ENCODE measurements at regions not wholly inside any gene's neighbourhood (a gene's known extent, or its start where the extent isn't known, plus 50 kb on each side); places are given as distances from the start of the nearest gene placed in this dataset.

- no peak for DNase-seq
Measured at GRCh38 chr14:101383737-101384338, 177.5 kb upstream of the DIO3 start.

GRCh38 chr14:101394374-101394773 is 166.9 kb upstream of the DIO3 start:
- no peak for DNase-seq

- no peak for DNase-seq
Measured at GRCh38 chr14:101395779-101396178, 165.5 kb upstream of the DIO3 start.

GRCh38 chr14:101397206-101397605 is 164.1 kb upstream of the DIO3 start:
- no peak for DNase-seq

DNA sequence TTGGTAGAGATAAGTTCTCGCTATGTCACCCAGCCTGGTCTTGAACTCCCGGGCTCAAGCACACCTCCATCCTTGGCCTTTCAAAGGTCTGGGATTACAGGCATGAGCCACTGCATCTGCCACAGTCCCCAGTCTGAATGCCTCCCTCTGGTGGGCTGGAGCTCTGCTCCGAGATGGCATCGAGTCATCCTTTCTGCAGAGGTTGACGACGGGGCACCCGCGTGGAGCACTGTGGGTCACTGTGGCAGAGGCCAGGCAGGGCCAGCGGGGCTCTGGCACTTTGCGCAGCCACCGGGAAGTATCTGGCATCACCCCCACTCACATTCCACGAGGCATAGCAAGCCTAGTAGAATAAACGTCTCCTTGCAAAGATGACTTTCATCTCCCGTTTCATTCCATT is 163.3 kb upstream of the DIO3 start:
- no peak for DNase-seq

GRCh38 chr14:101399737-101400517 is 161.4 kb upstream of the DIO3 start:
- no peak for DNase-seq

DNA sequence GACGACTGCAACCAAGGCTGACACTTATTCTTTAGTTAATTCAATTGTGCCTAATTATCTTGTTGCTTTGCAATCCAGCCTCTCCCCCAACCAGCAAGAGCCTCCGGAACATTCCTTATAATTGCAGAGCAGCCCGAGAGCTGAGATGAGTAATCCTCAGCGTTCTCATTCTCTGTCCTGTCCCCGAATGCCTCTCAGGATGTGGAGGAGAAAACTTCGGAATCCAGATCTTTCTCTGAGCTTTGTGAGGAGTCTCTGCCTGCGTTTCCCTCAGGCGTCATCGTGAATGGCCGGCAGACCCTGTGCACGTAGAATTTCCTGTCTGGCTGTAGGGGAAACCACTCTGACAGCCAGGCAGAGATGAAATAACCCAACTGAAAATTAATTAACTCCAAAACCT is 160.5 kb upstream of the DIO3 start:
- DNase-seq, result no peak

- DNase-seq, result no peak
Measured at GRCh38 chr14:101402936-101403660, 158.2 kb upstream of the DIO3 start.

GRCh38 chr14:101404426-101405170 is 156.7 kb upstream of the DIO3 start:
- no peak for DNase-seq

DNA sequence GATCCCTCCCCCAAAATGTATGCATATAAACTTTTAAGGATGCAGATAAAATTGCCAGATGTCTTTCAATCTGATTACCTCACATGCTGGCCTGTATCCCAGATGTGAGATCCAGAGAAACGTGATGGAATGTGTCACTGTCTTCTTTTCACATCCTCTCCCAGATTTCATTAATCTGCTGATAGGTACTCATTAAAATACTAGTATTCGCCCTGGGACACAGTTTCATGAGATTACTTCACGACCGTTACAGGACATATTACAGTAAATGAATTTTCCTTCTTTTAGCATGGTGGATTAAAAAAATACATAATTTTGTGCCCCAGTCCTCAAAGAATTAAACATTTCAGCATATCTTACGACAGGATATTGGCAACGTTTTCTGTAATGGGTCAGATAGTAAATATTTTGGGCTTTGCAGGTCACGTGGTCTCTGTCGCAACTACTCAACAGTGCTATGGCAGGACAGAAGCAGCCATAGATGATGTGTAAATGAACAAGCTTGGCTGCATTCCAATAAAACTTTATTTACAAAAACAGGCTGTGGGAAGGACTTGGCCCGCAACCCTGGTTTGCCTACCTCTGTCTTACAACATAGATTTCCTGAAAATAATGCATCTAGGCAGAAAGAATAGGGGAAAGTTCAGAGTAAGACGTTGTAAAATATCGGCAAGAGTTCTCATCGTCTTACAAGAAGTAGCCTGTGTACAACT is 156.0 kb upstream of the DIO3 start:
- no peak for DNase-seq

- no peak for DNase-seq
Measured at GRCh38 chr14:101406921-101407320, 154.4 kb upstream of the DIO3 start.

DNA sequence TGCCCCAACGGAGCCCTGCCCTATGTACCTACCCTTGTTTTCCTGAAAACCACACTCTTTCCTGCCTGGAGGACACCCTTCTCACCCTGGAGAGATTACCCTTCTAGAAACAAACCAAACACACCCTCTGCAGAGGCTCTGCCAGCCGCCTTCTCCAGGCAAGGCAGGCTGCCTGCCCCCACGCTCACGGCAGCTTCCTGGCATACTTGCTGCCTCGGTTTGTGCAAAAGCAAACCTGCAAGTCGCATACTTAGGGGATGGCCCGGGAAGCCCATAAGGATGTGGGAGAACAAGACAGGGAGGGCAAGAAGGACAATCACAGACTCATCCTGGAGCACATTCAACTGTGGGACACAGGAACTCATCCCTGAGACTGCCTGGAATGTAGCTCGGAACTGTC is 154.0 kb upstream of the DIO3 start:
- DNase-seq, result no peak

- no peak for DNase-seq
Measured at GRCh38 chr14:101408077-101408831, 153.0 kb upstream of the DIO3 start.

DNA sequence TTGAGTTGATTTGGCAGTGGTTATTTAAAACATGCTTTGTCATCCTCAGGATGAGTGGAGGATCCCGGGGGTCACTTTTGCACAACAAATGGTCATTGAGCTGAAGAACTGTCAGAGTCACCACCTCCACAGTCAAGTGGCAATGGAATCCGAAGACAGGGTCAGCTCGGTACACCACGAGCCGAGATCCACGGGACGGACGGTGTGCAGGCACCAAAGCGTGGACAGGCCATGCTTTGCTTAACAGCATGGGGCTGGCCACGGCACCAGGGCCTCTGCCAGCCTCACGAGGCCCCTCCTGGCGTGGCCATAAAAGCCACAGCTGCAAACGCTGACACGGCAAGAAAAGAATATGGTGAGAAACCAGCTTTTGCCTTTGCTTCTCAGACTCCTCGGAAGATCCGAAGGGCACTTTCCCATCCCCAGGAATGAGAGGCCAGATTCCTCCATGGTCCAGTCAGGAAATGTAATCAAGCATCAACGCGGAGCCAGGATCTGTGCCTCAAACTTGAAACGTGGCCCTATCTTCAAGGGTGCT is 152.2 kb upstream of the DIO3 start:
- DNase-seq, result no peak

- DNase-seq, result no peak
Measured at GRCh38 chr14:101410126-101410525, 151.2 kb upstream of the DIO3 start.

GRCh38 chr14:101411151-101411550 is 150.1 kb upstream of the DIO3 start:
- DNase-seq, result no peak

DNA sequence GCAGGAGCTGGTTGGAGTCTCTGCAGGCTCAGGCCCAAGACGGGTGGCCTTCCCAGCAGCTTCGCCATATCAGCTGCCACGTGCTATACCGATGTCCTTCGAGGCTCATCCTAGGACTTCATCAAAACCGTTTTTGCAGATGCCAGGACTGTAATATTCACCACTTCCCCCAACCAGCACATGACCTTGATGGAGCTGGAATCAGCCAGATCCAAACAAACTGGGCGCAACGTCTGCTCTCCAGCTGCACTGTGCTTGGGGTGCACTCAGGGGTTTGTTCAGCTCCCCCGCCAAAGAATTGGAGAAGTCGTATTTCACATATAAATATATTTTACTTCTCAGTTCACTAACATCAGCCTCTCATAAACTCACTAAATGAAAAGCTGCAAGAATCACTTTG is 149.5 kb upstream of the DIO3 start:
- no peak for DNase-seq

GRCh38 chr14:101412739-101413138 is 148.6 kb upstream of the DIO3 start:
- no peak for DNase-seq

DNA sequence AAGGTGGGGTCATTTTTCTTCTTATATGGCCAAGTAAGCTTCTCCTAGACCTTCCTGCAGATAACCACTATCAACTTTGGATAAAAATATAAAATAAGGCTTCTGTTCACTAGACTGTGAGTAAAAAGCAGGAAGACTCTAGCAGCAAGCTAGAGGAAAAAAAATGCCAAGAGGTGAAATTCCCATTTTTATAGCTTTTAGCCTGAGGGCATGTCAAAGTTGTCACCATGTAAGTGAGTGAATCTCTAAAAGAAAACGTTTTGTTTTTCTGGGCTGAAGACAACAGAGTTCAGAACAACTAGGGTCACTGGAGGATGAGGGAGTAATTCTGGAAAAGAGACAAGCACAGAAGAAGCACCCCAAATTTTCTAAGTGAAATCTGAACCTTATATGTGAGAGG is 143.9 kb upstream of the DIO3 start:
- DNase-seq, result no peak

DNA sequence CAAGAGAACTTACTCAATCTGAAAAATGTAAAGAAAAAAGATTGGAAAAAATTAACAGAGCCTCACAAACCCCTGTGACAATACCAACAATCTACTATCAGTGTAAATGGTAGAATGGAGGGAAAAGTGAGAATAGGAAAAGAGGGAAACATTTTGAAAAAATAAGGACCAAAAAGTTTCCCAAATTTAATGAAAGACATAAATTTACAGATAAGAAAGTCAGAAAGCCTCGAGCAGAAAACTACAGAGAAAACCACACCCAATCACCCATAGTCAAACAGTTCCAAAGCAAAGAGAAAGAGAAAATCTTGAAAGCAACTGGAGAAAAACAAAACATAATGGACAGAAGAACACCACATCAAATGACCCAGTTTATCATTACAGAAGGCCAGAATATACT is 142.7 kb upstream of the DIO3 start:
- no peak for DNase-seq

DNA sequence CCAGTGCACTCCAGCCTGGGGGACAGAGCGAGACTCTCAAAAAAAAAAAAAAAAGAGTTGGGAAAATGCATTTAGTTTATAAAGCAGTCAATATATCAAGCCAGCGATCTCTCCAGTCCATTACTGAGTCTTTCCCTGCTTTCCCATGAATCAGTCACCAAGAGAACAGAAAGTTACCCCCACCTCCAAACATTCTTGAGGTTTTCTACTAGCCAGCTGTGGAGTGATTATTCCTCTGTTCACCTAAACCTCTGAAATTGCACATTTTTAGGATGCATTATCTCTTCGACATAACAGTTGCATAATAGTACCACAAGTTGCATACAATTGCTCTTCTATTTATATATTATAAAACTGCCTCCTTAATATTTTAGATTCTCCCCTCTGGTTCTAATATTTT is 134.8 kb upstream of the DIO3 start:
- DNase-seq, result no peak

DNA sequence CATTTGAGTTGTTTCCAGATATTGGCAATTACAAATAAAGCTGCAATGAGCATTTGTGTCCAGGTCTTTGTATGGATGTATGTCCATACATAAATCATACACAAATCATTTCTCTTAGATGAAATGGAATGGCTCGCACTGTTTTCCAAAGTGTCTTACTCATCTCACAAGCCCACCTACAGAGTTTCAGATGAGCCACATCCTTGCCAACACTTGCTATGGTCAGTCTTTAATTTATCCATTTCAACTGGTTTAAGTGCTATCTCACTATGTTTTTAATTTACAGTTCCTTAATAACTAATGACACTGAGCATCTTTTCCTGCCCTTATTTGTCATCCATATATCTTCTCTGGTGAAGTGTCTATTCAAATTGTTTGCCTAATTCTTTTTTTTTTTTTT is 132.9 kb upstream of the DIO3 start:
- DNase-seq, result no peak
